HEK293T (cell line): ENCODE measurements at regions not wholly inside any gene's neighbourhood (a gene's known extent, or its start where the extent isn't known, plus 50 kb on each side); places are given as distances from the start of the nearest gene placed in this dataset.
A peak's percentile ranks its signal among the peaks of the same experiment; 100 is the strongest.

Experiments
- CTCF ChIA-PET: fragments of 350-600 bp; formaldehyde crosslinking; extraction: SDS; loops from one replicate; lab custom pipeline; 2021; ENCODE audit warnings: antibody characterized with exemption, inconsistent platforms; lab: Yijun Ruan, JAX
- POLR2A ChIA-PET: fragments of 350-600 bp; formaldehyde crosslinking; extraction: SDS; loops from one replicate; lab custom pipeline; 2020; ENCODE audit warnings: antibody characterized with exemption, inconsistent platforms; lab: Yijun Ruan, JAX
- DNase-seq: peaks from one replicate; pipeline ENCODE4 v3.0.0; 2012; ENCODE audit warnings: mixed read lengths; ENCODE audit errors: extremely low spot score
- ARNT ChIP-seq: fragments of 450-650 bp; IDR thresholded peaks from 2 replicates; pipeline ENCODE4 v1.6.1; 2017; ENCODE audit warnings: mild to moderate bottlenecking
- BHLHE40 ChIP-seq: fragments of 450-650 bp; IDR thresholded peaks from 2 replicates; pipeline ENCODE4 v1.6.1; 2016; ENCODE audit warnings: mild to moderate bottlenecking, moderate library complexity, borderline replicate concordance
- CTBP1 ChIP-seq: fragments of 450-650 bp; IDR thresholded peaks from 2 replicates; pipeline ENCODE4 v1.6.1; 2016; ENCODE audit warnings: borderline replicate concordance
- ELF4 ChIP-seq: fragments of 450-650 bp; IDR thresholded peaks from 2 replicates; pipeline ENCODE4 v1.6.1; 2017; ENCODE audit warnings: antibody characterized with exemption
- FOXA1 ChIP-seq: fragments of 450-650 bp; IDR thresholded peaks from 2 replicates; pipeline ENCODE4 v1.6.1; 2016; ENCODE audit warnings: mild to moderate bottlenecking
- FOXK2 ChIP-seq: fragments of 450-650 bp; IDR thresholded peaks from 2 replicates; pipeline ENCODE4 v1.6.1; 2016; ENCODE audit warnings: mild to moderate bottlenecking
- FOXM1 ChIP-seq: fragments of 450-650 bp; IDR thresholded peaks from 2 replicates; pipeline ENCODE4 v1.6.1; 2017; ENCODE audit warnings: mild to moderate bottlenecking, borderline replicate concordance
- HDGF ChIP-seq: fragments of 450-650 bp; IDR thresholded peaks from 2 replicates; pipeline ENCODE4 v1.6.1; 2017; ENCODE audit warnings: antibody characterized with exemption, borderline replicate concordance
- L3MBTL2 ChIP-seq: fragments of 450-650 bp; conservative IDR thresholded peaks from 2 replicates; pipeline ENCODE4 v1.6.1; 2016; ENCODE audit warnings: mild to moderate bottlenecking
- LEF1 ChIP-seq: fragments of 450-650 bp; IDR thresholded peaks from 2 replicates; pipeline ENCODE4 v1.6.1; 2017; ENCODE audit warnings: mild to moderate bottlenecking, borderline replicate concordance
- NFRKB ChIP-seq: fragments of 450-650 bp; IDR thresholded peaks from 2 replicates; pipeline ENCODE4 v1.6.1; 2016; ENCODE audit warnings: mild to moderate bottlenecking, moderate library complexity
- PKNOX1 ChIP-seq: fragments of 450-650 bp; IDR thresholded peaks from 2 replicates; pipeline ENCODE4 v1.6.1; 2016
- SP1 ChIP-seq: fragments of 450-650 bp; IDR thresholded peaks from 2 replicates; pipeline ENCODE4 v1.6.1; 2017
- SUZ12 ChIP-seq: fragments of 450-650 bp; IDR thresholded peaks from 2 replicates; pipeline ENCODE4 v1.6.1; 2016; ENCODE audit warnings: mild to moderate bottlenecking
- TARDBP ChIP-seq: fragments of 450-650 bp; IDR thresholded peaks from 2 replicates; pipeline ENCODE4 v1.6.1; 2016
- ZNF384 ChIP-seq: fragments of 450-650 bp; IDR thresholded peaks from 2 replicates; pipeline ENCODE4 v1.6.1; 2016

GRCh38 chr5:143952809-143953208 lies 140.8 kb downstream of the HMHB1 start:
- CTCF ChIA-PET = interaction anchor here (0.6 kb wide), 1 partner anchor 26 kb away, joined by 4 read pairs; no protein-coding TSS in a partner anchor
- POLR2A ChIA-PET = no interaction called here
- no peak for TF ChIP-seq CTBP1
- TF ChIP-seq L3MBTL2 = no peak
- no peak for TF ChIP-seq TARDBP
- no peak for TF ChIP-seq LEF1
- TF ChIP-seq SUZ12 = no peak
- TF ChIP-seq FOXM1 = no peak
- TF ChIP-seq ELF4 = no peak
- no peak for TF ChIP-seq HDGF
- no peak for TF ChIP-seq SP1
- no peak for TF ChIP-seq BHLHE40
- TF ChIP-seq PKNOX1 = no peak
- no peak for TF ChIP-seq FOXA1
- DNase-seq = no peak

- ChIA-PET CTCF (no interaction called here), POLR2A (no interaction called here)
- TF ChIP-seq CTBP1 = no peak
- TF ChIP-seq ELF4 = no peak
- TF ChIP-seq HDGF = no peak
- no peak for TF ChIP-seq LEF1
- no peak for TF ChIP-seq FOXK2
- TF ChIP-seq FOXA1 = no peak
- no peak for TF ChIP-seq PKNOX1
- TF ChIP-seq ARNT = no peak
- no peak for TF ChIP-seq SUZ12
- no peak for TF ChIP-seq NFRKB
- TF ChIP-seq SP1 = no peak
- TF ChIP-seq ZNF384 = no peak
- no peak for TF ChIP-seq BHLHE40
- no peak for TF ChIP-seq TARDBP
- TF ChIP-seq L3MBTL2 = no peak
- TF ChIP-seq FOXM1 = no peak
- DNase-seq = no peak
Observed at GRCh38 chr5:143953851-143954250, 141.9 kb downstream of the HMHB1 start.

GRCh38 chr5:143955141-143955540 lies 143.2 kb downstream of the HMHB1 start:
- no peak for DNase-seq
- ChIA-PET POLR2A (no interaction called here), CTCF (no interaction called here)
- no peak for TF ChIP-seq L3MBTL2

GRCh38 chr5:143957455-143957854 lies 145.5 kb downstream of the HMHB1 start:
- POLR2A ChIA-PET = no interaction called here
- DNase-seq = peak; percentile 10
- TF ChIP-seq TARDBP (no peak), FOXK2 (no peak), ARNT (no peak)
- CTCF ChIA-PET = no interaction called here

GRCh38 chr5:143962201-143962600 lies 150.2 kb downstream of the HMHB1 start:
- TF ChIP-seq ELF4 = no peak
- ChIA-PET CTCF (no interaction called here), POLR2A (no interaction called here)
- DNase-seq = no peak

GRCh38 chr5:143964919-143965318 lies 153.0 kb downstream of the HMHB1 start:
- DNase-seq = no peak
- CTCF ChIA-PET = interaction anchor here (1.3 kb wide), 1 partner anchor 177 kb away, joined by 3 read pairs; no protein-coding TSS in a partner anchor
- POLR2A ChIA-PET = no interaction called here
- TF ChIP-seq SUZ12 = no peak
- no peak for TF ChIP-seq L3MBTL2
- no peak for TF ChIP-seq LEF1
- TF ChIP-seq SP1 = no peak
- TF ChIP-seq NFRKB = no peak
- no peak for TF ChIP-seq FOXA1
- TF ChIP-seq HDGF = no peak
- TF ChIP-seq BHLHE40 = no peak
- TF ChIP-seq ELF4 = no peak
- no peak for TF ChIP-seq ZNF384
- no peak for TF ChIP-seq TARDBP
- no peak for TF ChIP-seq PKNOX1
- no peak for TF ChIP-seq FOXK2
- TF ChIP-seq ARNT = no peak
- no peak for TF ChIP-seq CTBP1
- TF ChIP-seq FOXM1 = no peak

GRCh38 chr5:143966280-143966679 lies 154.3 kb downstream of the HMHB1 start:
- DNase-seq = no peak
- TF ChIP-seq SUZ12 (no peak), ARNT (no peak), FOXA1 (no peak), FOXM1 (no peak)
- CTCF ChIA-PET = no interaction called here
- POLR2A ChIA-PET = no interaction called here
